ENCODE measurements at regions not wholly inside any gene's neighbourhood (a gene's known extent, or its start where the extent isn't known, plus 50 kb on each side); places are given as distances from the start of the nearest gene placed in this dataset.
"Not testable (repeated sequence)": the region's sequence is repeated elsewhere in the genome, so short reads cannot be mapped to it uniquely, and the experiment has no call there.

DNA sequence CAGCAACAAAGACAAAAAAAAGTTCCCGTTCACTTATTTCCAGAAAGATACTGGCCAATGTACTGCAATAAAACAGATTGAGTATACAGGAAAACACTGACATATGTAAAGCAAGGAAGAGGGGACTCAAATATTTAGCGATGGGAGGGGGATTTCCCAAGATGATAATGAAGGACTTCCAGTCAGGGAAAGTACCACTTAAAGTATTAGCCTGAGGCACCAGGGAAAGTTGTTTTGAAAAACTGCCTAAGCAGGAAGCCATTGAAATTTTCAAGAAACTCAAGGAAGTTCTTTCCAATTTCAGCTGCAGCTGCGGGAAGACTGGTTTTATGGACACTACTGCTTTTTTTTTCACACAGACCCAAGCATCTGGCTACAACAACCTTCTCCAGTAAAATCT is 1007.4 kb upstream of the NOVA1 start:
- in situ Hi-C loops (cut with MboI; ENCODE audit: low pct_unique_long_range_greater_than_20kb, low sequenced_read_pairs, unreplicated experiment), result no loop called here
- TF ChIP-seq, protein P1, sequence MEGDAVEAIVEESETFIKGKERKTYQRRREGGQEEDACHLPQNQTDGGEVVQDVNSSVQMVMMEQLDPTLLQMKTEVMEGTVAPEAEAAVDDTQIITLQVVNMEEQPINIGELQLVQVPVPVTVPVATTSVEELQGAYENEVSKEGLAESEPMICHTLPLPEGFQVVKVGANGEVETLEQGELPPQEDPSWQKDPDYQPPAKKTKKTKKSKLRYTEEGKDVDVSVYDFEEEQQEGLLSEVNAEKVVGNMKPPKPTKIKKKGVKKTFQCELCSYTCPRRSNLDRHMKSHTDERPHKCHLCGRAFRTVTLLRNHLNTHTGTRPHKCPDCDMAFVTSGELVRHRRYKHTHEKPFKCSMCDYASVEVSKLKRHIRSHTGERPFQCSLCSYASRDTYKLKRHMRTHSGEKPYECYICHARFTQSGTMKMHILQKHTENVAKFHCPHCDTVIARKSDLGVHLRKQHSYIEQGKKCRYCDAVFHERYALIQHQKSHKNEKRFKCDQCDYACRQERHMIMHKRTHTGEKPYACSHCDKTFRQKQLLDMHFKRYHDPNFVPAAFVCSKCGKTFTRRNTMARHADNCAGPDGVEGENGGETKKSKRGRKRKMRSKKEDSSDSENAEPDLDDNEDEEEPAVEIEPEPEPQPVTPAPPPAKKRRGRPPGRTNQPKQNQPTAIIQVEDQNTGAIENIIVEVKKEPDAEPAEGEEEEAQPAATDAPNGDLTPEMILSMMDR (IDR thresholded peaks at IDR 0.05; ENCODE audit: extremely low read depth, insufficient read depth, missing control alignments), result no peak
- no peak for DNase-seq (ENCODE audit: low spot score)

DNA sequence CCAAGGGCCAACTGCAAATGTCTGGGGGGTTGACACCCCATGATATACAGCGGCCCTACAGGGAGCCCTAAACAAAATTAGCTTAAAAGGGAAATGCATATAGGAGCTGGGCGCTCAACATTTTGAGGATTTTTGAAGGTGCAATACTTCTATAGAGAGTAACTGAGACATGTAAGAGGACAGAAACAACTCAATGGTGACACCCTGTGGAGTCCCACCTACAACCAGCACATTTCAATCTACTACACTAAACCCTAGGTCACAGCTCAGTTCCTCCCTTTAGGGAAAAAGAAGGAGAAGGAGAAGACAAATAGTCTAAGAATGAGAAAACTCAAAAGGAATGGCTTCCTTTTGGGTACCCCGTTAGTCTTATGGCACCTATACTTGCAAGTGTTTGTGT is 1010.5 kb upstream of the NOVA1 start:
- in situ Hi-C loops (cut with MboI; ENCODE audit: low pct_unique_long_range_greater_than_20kb, low sequenced_read_pairs, unreplicated experiment), result no loop called here
- TF ChIP-seq, protein P1 (IDR thresholded peaks at IDR 0.05; ENCODE audit: extremely low read depth, insufficient read depth, missing control alignments), result no peak
- DNase-seq (ENCODE audit: low spot score), result no peak

DNA sequence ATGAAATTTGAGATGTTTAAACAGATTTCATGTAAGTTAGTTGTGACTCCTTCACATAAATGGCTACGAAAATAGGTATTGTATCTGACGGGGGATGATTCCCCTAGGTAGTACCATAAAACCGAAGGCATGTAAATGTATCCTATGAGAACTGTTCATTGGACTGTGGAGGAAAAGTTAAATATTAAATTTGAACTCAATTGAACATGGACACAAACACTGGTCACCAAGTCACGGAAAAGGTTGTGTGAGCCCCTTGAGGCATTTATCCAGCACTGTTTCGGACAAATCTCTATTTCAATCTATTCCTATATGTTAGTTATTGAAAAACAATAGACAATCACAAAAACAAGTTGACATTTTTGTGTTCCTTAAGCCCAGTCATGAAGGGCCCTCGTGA is 1014.3 kb upstream of the NOVA1 start:
- TF ChIP-seq, protein P1 (IDR thresholded peaks at IDR 0.05; ENCODE audit: extremely low read depth, insufficient read depth, missing control alignments), result no peak
- DNase-seq (ENCODE audit: low spot score), result no peak
- in situ Hi-C loops (cut with MboI; ENCODE audit: low pct_unique_long_range_greater_than_20kb, low sequenced_read_pairs, unreplicated experiment), result no loop called here

DNA sequence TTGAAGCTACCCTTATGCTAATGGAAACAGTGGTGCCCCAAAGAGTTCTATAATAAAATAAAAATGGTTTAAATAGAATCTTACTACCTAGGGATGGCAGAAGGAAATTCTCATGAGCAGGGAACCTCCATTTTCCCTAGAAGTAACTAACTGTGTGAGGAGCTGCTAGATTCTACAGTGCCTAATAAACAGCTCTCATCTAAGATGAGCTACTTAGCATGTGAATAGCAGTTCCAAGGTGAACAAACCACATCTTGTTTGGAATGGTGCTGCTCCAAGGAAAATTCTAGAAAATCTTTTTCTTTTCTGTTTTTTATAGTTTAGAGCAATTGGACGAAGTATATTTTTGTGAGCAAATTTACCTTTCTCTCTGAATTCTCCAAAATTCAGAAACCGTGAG is 1015.3 kb upstream of the NOVA1 start:
- in situ Hi-C loops (cut with MboI; ENCODE audit: low pct_unique_long_range_greater_than_20kb, low sequenced_read_pairs, unreplicated experiment), result no loop called here
- TF ChIP-seq, protein P1 (IDR thresholded peaks at IDR 0.05; ENCODE audit: extremely low read depth, insufficient read depth, missing control alignments), result no peak
- no peak for DNase-seq (ENCODE audit: low spot score)

DNA sequence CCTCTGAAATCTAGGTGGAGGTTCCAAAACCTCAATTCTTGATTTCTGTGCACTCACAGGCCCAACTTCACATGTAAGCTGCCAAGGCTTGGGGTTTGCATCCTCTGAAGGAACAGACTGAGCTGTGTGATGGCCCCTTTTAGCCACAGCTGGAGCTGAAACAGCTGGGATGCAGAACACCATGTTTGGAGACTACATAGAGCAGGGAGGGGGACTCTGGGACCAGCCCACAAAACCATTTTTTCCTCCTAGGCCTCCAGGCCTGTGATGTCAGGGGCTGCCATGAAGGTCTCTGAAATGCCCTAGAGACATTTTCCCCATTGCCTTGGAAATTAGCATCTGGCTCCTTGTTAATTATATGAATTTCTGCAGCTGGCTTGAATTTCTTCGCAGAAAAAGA is 1025.9 kb upstream of the NOVA1 start:
- in situ Hi-C loops (cut with MboI; ENCODE audit: low pct_unique_long_range_greater_than_20kb, low sequenced_read_pairs, unreplicated experiment), result no loop called here
- TF ChIP-seq, protein P1 (IDR thresholded peaks at IDR 0.05; ENCODE audit: extremely low read depth, insufficient read depth, missing control alignments), result no peak
- no peak for DNase-seq (ENCODE audit: low spot score)

DNA sequence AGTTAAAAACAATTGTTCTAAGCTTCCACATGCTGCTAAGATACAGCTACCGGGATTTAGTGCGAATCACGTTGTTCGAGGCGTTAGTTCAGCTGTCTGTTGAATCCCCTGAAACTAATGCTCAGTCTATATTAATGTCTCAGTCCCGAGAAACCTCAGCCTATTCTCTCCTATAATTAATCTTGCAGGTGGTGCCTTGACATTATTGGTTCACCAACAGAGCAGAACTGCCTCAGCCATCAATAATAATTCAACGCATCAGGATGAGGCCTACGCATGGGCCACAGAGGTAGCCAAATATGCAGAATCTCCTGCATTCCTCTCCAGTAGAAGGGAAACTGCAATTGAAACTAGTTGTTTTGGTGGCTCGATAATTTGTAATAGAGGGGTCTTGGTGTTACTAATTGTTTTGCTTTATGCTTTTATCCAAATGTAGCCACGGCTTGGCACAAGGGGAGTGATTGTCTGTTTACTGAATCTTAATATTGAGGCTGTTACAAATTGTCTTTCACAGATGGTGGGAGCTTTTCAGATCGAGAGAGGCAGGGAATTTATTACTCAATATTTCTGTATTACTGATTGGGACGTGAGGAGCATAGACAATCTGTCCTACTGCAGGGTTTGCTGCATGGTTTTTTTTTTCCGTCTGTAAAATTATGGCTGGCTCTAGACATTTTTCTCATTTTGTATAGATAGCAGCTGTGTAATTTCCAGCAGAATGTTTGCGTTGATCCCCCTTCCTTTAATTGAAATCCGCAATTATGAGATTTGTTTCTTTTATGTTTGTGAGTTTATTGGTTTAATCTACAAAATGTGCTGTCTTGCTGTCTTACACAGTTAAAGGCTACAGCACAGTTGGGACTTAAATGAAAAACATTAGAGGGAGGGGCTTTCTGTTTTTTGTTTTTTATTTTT is 1036.5 kb upstream of the NOVA1 start:
- in situ Hi-C loops (cut with MboI; ENCODE audit: low pct_unique_long_range_greater_than_20kb, low sequenced_read_pairs, unreplicated experiment), result no loop called here
- TF ChIP-seq, protein P1 (IDR thresholded peaks at IDR 0.05; ENCODE audit: extremely low read depth, insufficient read depth, missing control alignments), result no peak
- DNase-seq (ENCODE audit: low spot score), result no peak

DNA sequence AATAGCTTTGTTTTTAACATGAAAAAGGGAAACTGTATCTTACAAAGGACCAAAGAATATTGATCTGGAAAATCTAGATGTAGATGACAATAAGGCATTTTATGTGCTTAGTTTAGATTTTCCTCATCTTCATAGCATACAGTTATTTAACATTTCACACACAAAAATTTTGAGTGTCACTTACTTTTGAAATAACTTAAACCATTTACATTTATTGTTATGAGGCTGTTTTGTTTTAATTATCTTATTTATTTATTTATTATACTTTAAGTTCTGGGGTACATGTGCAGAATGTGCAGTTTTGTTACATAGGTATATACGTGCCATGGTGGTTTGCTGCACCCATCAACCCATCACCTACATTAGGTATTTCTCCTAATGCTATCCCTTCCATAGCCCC is 1042.9 kb upstream of the NOVA1 start:
- in situ Hi-C loops (cut with MboI; ENCODE audit: low pct_unique_long_range_greater_than_20kb, low sequenced_read_pairs, unreplicated experiment); DNase-seq (ENCODE audit: low spot score): not testable (repeated sequence)
